ENCODE measurements at regions not wholly inside any gene's neighbourhood (a gene's known extent, or its start where the extent isn't known, plus 50 kb on each side); places are given as distances from the start of the nearest gene placed in this dataset.

DNA sequence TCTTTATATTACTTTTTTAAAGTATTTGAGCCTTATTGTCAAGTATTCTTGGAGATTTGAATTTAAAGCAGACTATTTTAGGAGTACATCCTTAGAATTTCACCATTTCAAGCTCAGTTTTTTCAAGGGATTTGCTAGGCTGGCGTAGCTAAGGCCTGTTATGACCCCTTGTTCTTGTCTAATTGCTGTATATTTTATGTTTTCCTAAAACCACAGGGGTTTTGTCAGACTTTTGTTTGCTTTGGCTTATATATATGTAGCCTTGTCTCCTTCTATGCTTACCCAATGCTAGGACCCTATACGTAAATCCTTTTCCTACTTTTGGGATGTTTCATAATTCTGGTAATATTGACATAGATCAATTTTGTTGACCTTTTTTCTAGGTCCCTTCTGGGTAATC is 147.0 kb upstream of the SYT10 start:
- DNase-seq, result no peak
- TF ChIP-seq, protein P1, sequence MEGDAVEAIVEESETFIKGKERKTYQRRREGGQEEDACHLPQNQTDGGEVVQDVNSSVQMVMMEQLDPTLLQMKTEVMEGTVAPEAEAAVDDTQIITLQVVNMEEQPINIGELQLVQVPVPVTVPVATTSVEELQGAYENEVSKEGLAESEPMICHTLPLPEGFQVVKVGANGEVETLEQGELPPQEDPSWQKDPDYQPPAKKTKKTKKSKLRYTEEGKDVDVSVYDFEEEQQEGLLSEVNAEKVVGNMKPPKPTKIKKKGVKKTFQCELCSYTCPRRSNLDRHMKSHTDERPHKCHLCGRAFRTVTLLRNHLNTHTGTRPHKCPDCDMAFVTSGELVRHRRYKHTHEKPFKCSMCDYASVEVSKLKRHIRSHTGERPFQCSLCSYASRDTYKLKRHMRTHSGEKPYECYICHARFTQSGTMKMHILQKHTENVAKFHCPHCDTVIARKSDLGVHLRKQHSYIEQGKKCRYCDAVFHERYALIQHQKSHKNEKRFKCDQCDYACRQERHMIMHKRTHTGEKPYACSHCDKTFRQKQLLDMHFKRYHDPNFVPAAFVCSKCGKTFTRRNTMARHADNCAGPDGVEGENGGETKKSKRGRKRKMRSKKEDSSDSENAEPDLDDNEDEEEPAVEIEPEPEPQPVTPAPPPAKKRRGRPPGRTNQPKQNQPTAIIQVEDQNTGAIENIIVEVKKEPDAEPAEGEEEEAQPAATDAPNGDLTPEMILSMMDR (IDR thresholded peaks at IDR 0.05), result no peak
- Histone ChIP-seq H3K4me3 (no peak overlapping the region), H3K36me3 (ENCODE audit: low read depth) (no peaks in the 10 kb centered on the region), H3K9me3 (no peaks in the 10 kb centered on the region), H3K4me1 (ENCODE audit: low read depth) (no peaks in the 10 kb centered on the region)
- intact Hi-C loops (cut with DNase I, micrococcal nuclease), result no loop called here
- ATAC-seq, result no peak

- intact Hi-C loops (cut with DNase I, micrococcal nuclease), result no loop called here
- TF ChIP-seq, protein P1 (IDR thresholded peaks at IDR 0.05), result no peak
- H3K4me3 ChIP-seq, result no peak overlapping the region
These were observed 147.7 kb upstream of the SYT10 start for GRCh38 chr12:33587354-33587753.

DNA sequence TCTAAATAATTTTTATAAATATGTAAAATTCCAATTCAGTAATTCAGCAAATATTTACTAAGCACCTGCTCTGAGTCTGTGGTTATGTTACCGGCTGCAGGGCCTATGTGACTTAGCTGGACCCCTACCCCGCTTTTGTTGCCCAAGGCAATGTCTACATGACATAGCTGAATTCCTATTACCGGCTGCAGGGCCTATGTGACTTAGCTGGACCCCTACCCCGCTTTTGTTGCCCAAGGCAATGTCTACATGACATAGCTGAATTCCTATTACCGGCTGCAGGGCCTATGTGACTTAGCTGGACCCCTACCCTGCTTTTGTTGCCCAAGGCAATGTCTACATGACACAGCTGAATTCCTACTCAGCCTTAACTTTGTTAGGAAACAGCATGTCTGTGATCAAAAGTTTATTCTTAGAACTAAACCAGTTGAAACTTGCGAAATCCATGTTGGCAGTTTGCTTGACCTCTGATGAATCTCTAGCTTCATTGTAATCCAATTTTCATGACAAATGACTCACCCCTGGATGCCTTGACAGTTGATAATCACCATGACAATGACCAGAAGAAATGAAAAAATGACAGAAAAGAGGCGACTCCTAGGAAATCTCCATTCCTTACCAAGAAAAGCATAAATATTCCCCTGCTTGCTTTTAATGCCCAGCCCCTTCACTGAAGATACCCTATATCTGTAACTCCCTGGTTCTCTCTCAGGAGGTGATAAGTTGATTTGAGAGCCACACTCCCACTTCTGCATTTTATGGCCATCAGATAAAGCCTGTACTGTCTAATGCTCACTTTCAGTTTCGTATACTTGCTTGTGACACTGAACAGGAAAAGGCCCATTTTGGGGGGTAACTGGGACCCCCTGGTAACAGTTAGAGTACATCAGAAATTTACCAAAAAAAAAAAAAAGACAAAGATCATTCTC is 148.4 kb upstream of the SYT10 start:
- Histone ChIP-seq H3K36me3 (ENCODE audit: low read depth) (no peaks in the 10 kb centered on the region), H3K4me3 (no peak overlapping the region), H3K4me1 (ENCODE audit: low read depth) (no peaks in the 10 kb centered on the region), H3K9me3 (no peaks in the 10 kb centered on the region)
- ATAC-seq (peak; percentile 80), DNase-seq (no peak)
- intact Hi-C loops (cut with DNase I, micrococcal nuclease), result no loop called here
- TF ChIP-seq, protein P1 (IDR thresholded peaks at IDR 0.05), result no peak

More at GRCh38 chr12:33587354-33587753, 147.7 kb upstream of the SYT10 start:
- no peaks in the 10 kb centered on the region for H3K36me3 ChIP-seq (ENCODE audit: low read depth)
- no peaks in the 10 kb centered on the region for H3K9me3 ChIP-seq
- no peak for ATAC-seq
- no peak for DNase-seq
- H3K4me1 ChIP-seq (ENCODE audit: low read depth), result no peaks in the 10 kb centered on the region

- intact Hi-C loops (cut with DNase I, micrococcal nuclease), result no loop called here
- Histone ChIP-seq H3K4me3 (no peak overlapping the region), H3K4me1 (ENCODE audit: low read depth) (no peaks in the 10 kb centered on the region), H3K9me3 (no peaks in the 10 kb centered on the region), H3K36me3 (ENCODE audit: low read depth) (no peaks in the 10 kb centered on the region)
- DNase-seq (no peak), ATAC-seq (peak; percentile 31)
- TF ChIP-seq, protein P1 (IDR thresholded peaks at IDR 0.05), result no peak
These were observed 149.2 kb upstream of the SYT10 start for GRCh38 chr12:33588725-33589405.

DNA sequence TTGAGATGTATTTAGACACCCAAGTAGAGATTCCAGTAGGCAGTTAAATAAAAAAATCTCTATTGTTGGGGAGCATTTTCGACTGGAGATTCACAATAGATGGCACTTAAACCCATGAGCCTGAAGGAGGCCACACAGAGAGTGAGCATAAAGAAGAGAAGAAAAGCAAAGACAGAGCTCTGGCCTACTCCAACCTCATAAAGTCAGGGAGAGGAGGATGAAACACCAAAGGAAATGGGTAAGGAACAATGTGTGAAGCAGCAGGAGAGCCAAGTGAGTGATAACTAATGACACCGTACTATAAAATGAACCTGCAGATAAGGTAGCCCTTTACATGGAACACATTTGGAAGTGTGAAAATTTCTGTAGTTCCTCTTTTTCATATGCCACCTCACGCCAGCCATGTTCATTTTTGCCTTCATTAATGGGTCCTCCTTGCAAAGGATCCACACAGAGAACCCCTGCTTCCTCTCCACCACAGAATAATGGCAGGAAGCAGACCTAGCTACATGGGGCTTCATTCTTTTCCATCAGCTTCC is 150.0 kb upstream of the SYT10 start:
- ATAC-seq (no peak), DNase-seq (no peak)
- H3K4me3 ChIP-seq, result no peak overlapping the region
- H3K36me3 ChIP-seq (ENCODE audit: low read depth), result no peaks in the 10 kb centered on the region
- TF ChIP-seq, protein P1 (IDR thresholded peaks at IDR 0.05), result no peak
- no peaks in the 10 kb centered on the region for H3K4me1 ChIP-seq (ENCODE audit: low read depth)
- H3K9me3 ChIP-seq, result no peaks in the 10 kb centered on the region
- intact Hi-C loops (cut with DNase I, micrococcal nuclease), result no loop called here

Measured in mucosa of descending colon (tissue), 3 donors.